ENCODE measurements at regions not wholly inside any gene's neighbourhood (a gene's known extent, or its start where the extent isn't known, plus 50 kb on each side); places are given as distances from the start of the nearest gene placed in this dataset.
"Not testable (repeated sequence)": the region's sequence is repeated elsewhere in the genome, so short reads cannot be mapped to it uniquely, and the experiment has no call there.

DNA sequence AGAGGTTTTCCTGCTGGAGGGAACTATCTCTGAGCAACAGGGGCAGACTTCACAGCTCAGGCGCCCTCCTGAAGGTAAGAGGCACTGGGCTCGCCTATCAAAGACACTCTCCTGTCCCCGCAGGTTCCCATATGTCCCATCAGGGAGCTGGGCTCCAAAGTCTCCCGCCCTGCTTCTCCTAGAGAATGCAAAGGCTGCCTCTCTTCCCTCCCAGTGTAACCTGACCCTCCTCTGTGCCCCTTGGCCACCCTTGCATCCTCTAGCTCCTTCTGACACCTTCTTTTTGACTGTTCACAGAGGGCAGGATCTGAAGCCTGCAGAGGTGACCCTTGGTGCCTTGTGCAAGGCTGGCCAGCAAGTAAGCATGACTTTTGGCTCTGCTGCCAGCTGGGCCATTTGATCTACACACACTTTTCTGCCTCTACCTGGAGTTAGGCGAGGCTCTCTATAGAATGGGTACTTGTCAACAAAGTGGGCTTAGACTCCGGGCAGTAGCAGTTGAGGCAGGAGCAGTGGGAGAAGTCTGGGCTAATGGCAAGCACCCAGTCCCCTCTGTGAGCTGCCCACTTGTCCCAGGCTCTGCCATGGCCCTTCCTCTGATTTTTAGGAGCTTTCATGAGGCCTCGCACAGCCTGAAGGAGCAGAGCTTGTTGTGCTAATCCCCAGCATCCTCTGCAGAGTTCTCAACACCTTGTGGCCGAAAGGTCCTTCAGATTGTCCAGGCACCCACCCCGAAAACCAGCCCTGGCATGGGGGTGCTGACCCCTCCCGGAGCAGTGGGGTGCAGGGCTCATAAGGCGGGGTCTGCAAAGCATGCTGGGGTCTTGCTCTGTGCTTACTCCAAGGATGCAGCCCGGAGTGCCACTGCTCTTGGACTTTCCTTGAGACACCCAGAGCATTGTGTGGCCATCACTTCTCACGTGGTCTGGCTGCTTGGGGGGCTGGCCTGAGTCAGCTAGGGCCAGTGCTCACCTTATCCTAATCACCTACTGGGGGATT, 122.9 kb downstream of the METRNL start:
- ATAC-seq, result peak; percentile 41
- DNase-seq (ENCODE audit: low spot score), result peak; percentile 46

DNA sequence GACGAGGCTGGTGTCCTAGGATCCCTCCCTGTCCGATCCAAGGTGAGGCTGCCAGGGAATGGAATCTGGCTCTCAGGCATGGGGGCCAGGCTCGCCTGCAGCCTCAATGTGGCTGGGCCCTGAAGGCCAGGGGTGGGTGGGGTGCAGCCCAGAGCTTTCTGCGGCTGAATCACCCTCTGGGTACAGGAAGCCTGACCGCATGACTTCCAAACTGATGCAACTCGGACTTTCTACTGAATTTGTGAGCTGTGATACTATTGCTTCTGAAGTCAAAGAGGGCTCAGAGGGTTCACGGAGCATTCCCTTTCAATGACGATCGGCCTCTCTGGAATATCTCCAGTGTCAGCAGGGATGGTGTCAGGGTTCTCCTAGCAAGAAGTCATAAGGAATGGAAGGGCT, 123.7 kb downstream of the METRNL start:
- ATAC-seq, result peak; percentile 57
- no peak for DNase-seq (ENCODE audit: low spot score)

DNA sequence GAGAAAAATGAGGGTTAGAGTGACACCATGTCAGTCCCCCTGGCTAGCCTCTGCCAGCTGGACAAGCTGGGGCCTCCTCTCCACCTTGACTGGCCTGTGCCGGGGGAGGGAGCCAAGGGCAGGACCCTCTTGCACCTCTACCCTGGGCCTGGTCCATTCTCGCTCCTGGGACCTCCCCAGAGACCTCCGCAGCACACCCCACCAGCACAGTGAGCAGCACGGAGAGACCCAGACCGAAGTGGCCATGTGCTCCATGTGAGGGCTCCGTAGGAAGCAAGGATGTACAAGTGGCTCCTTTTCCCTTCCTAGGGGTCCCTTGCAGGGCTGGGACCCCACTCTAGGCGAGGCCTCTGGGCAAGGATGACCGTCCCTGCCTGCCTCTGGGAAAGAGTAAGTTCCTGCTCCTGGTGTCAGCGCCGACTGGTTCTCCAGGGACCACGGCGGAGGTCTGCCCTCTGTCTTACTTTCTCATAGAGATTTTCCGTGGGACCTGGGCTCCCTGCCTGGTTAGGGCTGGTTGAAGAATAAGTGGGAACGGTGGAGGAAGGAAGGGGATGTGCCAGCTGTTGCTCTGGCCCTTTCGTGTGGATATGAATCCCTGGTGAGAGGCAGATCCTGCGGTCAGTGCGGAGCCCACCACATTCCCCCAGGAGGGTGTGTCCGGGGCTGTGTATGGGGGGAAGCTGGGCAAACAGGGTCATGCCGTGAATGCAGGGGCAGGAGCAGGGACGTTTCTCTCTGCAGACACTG, 124.2 kb downstream of the METRNL start:
- ATAC-seq (no peak), DNase-seq (ENCODE audit: low spot score) (peak; percentile 49)

DNA sequence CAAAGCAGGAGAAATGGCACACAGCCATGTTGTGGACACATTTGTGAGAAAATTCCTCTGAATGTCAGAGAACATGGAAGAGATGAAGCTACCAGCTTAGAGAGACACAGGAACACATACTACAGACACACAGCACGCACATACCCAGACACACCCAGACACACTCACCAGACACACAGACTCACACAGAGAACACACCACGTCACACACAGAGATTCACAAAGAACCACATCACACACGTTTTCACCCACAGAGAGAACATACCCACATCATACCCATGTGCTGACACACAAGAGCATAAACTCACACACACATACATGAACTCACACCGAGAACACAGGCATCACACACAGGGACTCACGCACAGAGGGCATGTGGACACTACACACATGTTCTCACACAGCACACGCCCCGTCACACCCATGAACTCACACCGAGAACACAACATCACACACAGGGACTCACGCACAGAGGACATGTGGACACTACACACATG, 124.9 kb downstream of the METRNL start:
- ATAC-seq (no peak), DNase-seq (ENCODE audit: low spot score) (no peak)

DNA sequence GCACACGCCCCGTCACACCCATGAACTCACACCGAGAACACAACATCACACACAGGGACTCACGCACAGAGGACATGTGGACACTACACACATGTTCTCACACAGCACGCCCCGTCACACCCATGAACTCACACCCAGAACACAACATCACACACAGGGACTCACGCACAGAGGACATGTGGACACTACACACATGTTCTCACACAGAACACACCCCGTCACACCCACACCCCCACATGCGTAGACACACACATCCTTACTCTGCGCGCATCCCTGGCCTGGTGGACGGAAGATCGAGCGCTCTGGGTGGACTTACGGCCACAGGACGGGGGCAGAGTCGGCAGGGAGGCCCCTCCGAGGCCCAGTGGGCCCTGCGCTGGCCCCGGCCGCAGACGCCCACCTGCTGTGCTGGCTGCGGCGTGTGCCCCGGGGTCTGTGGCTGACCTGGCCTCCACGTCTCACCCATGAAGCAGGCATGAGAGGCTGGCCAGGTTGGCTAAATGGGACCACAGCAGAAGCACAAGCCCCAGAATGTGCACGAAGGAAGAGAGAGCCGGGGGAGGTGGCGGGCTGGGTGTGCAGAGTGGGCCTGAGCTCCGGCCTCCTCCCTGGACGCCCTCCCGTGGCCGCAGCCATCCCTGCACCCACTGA, 125.5 kb downstream of the METRNL start:
- not testable (repeated sequence) for ATAC-seq
- peak; percentile 47 for DNase-seq (ENCODE audit: low spot score)

DNA sequence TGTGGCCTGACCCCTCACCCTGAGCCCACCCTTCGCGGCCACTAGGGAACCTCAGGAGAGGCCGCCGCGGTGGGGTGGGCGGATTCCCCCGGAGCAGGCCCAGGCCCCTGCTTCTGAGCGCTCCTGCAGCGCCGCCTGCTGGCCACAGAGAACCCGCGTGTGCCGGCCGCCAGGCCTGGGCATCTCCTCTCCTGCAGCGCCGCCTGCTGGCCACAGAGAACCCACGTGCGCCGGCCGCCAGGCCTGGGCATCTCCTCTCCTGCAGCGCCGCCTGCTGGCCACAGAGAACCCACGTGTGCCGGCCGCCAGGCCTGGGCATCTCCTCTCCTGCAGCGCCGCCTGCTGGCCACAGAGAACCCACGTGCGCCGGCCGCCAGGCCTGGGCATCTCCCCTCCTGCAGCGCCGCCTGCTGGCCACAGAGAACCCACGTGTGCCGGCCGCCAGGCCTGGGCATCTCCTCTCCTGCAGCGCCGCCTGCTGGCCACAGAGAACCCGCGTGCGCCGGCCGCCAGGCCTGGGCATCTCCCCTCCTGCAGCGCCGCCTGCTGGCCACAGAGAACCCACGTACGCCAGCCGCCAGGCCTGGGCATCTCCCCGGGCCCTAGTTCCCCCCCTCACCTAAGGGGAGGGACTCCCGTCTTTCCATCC, 126.1 kb downstream of the METRNL start:
- ATAC-seq, result not testable (repeated sequence)
- peak; percentile 56 for DNase-seq (ENCODE audit: low spot score)

DNA sequence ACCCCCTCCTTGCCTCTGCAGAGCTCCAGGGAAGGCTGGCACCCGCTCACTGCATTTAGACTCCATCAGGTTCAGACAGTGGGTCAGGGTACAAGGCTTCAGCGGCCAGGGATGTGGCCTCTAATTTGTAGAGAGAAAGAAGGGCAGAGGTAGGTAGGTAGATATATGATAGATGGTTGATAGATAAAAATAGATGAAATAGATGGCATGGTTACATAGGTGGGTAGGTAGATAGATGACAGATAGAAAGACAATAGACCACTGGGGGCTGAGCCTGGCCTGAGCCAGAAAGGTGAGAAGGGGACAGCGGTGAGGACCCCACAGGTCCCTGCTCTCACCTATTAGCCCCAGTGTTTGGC, 126.6 kb downstream of the METRNL start:
- ATAC-seq; DNase-seq (ENCODE audit: low spot score): not testable (repeated sequence)

DNA sequence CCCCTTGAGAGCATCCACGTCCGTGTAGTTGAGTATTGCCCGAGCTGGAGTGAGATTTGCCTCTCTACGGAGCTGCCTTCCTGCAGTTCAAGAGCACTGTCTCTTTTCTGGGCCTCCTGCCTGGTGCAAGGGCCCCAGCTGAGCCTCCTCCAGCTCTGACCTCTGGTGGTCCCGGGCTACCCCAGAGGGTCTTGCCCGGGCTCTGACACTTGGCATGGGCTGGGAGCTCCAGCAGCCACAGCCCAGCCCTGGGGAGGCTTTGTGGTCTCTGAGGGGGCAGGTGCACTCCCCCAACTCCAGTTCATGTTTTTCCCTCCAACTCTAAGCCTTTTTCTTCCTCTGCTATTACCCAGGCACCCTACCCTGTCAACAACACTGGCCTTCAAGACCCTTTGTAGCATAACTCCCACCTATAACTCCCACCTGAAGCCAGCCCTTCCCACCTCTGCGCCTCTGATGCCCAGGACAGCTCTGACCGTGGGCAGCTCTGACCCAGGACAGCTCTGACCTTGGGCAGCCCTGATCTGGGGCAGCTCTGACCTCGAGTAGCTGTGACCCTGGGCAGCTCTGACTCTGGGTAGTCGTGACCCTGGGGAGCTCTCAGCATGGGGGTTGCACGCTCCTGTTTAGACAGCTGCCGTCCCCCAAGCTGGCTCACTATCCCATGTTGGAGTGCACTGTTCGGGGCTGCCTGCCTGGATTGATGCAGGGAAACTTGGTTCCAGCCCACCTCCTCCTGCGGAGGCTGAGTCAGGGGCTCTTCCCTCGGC, 127.6 kb downstream of the METRNL start:
- ATAC-seq, result not testable (repeated sequence)
- DNase-seq (ENCODE audit: low spot score), result peak; percentile 31

DNA sequence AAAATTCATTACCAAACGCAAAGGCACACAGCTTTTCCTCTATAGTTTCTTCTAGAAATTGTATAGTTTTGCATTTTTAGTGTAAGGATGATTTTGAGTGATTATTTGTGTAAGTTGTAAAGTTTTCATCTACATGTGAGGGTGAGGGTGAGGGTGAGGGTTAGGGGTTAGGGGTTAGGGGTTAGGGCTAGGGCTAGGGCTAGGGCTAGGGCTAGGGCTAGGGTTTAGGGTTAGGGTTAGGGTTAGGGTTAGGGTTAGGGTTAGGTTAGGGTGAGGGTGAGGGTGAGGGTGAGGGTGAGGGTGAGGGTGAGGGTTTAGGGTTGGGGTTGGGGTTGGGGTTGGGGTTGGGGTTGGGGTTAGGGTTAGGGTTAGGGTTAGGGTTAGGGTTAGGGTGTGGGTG, 167.6 kb downstream of the METRNL start:
- peak; percentile 31 for ATAC-seq

More for the DNA sequence above, 167.6 kb downstream of the METRNL start:
- DNase-seq (ENCODE audit: low spot score), result not testable (repeated sequence)
